Smooth muscle cell of the brain vasculature (primary cell): ENCODE measurements at regions not wholly inside any gene's neighbourhood (a gene's known extent, or its start where the extent isn't known, plus 50 kb on each side); places are given as distances from the start of the nearest gene placed in this dataset.
"Not testable (repeated sequence)": the region's sequence is repeated elsewhere in the genome, so short reads cannot be mapped to it uniquely, and the experiment has no call there.

ENCODE experiments used
- DNase-seq: peaks from one replicate; pipeline ENCODE4 v3.0.0-alpha.2; 2012; ENCODE audit warnings: low read depth, low spot score

GRCh38 chr6:92644104-92644791, 775.1 kb downstream of the EPHA7 start:
- DNase-seq, result not testable (repeated sequence)

DNA sequence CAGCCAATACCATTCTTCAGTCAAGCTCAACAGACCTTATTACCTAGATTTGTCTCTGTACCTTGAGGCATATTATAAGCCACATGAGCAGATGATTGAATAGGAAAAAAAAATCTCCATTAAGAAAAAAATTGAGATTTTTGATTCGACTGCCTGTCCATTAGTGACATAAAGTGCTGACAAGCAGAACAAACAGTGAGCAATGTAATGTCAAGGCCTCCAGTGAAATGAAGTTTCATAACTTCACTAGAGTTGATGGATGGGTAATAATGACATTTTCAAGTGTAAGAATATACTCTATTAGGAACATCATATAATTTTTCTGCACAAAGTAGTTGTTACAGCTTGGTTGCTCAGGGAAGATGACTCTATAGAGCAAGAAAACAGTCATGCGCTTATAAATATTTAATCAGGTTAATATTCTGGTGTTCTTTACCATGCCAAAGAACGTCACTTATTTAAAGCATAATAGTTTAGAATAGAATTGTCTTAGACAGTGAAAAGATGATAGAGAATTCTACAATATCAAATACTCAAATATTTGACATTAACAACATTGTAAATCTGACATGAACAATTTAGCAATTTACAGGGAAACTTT, 783.7 kb downstream of the EPHA7 start:
- DNase-seq, result no peak

DNA sequence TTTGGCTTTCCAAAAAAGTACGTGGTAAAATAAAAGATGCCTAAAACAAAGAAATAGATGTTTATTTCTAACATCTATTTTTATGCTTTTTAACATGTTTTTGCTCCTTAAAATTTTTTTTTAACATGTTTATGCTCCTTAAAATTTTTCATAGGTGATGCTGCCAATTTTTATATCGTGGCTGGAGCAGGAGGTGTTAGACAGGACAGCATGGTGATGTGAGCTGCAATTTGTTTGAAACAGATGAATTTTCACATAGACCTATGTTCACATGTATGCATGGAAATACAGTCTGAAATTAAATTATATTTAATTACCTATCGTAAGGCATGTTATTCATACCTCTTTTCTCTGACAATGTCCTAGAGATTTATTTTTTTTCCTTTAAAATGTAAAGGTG, 784.8 kb downstream of the EPHA7 start:
- DNase-seq, result no peak

DNA sequence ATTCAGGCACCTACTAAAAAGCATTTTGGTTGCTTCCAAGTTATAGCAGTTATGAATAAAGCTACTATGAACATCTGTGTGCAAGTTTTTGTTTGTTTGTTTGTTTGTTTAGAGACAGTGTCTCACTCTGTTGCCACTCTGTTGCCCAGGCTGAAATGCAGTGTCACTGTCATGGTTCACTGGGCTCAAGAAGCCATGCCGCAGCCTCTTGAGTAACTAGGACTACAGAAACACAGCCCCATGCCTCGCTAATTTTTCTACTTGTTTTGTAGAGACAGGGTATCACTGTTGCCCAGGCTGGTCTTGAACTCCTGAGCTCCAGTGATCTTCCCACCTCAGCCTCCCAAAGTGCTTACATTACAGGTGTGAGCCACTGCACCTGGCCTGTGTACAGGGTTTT, 795.9 kb downstream of the EPHA7 start:
- DNase-seq, result no peak

DNA sequence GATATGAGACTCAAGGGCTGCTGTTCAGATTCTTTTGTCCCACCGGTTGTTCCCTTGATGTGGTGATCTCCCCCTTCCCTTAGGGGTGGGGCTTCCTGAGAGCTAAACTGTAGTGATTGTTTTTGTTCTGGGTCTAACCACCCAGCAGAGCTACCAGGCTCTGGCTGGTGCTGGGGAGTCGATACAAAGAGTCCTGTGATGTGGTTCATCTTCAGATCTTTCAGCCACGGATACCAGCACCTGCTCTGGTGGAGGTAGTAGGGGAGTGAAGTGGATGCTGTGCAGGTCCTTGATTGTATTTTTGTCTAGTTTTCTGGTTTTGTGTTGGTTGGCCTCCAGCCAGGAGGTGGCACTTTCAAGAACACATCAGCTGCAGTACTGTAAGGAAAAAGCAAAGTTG, 801.6 kb downstream of the EPHA7 start:
- DNase-seq, result no peak

DNA sequence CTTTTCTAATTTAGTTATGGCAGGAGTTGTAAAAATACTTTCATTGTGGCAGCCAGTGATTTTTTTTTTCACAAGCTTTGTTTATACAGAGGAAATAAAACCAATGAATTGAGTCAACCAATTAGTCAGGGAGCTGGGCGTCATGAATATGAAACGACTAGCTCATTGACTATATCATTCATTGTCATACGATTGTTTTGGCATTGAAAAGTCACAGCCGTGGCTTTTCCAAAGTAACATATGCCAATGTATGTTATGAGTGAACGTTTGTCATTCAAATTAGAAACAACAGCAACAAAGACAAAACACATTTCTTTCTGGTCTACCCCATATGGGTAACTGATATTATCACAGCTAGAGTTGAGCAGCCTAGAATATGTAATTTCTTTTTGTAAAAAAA, 810.6 kb downstream of the EPHA7 start:
- DNase-seq, result no peak

- no peak for DNase-seq
Observed at GRCh38 chr6:92593201-92593600, 826.2 kb downstream of the EPHA7 start.

DNA sequence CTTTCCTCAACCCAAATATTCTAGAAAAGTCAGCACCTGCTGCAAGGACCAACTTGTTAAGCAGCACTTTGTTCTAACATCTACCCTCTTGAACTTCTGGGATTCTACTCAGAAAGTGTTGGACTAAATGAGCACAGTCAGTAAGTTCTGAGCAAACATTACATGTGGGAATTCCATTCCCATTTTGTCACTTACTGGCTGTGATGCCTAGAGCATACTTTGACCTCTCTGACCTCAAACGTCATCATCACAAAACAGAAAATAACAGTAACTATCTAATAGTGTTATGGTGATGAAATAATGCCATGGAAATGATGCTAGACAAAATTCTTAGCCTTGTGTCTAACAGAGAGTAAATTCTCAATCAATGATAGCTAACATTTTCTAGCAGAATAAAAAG, 829.4 kb downstream of the EPHA7 start:
- no peak for DNase-seq

DNA sequence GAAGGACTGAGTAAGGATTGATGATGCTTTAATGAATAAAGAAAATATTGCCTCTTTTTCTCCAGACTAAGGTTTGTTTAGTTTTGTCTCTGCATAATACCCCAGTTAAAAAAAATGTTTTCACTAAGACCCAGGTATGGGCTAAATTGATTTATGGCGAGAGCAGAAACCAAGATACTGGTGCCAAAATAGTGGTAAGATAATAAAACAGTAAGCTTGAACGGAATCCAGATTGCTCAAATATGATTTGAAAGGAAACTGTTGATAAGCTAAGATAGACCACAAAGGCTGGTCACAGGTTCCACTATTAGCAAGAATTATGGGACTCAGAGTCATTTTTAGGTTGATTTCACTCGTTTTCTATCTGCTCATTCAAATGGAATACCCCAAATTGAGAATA, 831.2 kb downstream of the EPHA7 start:
- no peak for DNase-seq

DNA sequence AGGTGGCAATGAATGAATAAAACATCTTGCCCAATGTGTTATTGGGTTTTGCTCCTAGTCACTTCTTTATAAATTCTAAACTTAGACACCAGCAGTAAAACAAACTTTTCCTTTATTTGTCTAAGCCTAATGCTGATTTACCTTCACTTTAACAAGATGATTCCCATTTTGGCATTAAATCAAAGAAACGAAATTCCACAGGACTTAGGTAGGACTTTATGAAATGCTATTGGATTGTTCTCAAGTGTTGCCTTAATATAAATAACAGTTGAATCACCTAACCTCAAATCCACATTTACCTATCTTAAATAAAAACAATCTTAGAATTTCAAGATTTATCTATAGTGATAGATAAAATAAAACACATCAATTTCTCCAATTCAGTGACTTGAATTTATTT, 831.8 kb downstream of the EPHA7 start:
- no peak for DNase-seq

DNA sequence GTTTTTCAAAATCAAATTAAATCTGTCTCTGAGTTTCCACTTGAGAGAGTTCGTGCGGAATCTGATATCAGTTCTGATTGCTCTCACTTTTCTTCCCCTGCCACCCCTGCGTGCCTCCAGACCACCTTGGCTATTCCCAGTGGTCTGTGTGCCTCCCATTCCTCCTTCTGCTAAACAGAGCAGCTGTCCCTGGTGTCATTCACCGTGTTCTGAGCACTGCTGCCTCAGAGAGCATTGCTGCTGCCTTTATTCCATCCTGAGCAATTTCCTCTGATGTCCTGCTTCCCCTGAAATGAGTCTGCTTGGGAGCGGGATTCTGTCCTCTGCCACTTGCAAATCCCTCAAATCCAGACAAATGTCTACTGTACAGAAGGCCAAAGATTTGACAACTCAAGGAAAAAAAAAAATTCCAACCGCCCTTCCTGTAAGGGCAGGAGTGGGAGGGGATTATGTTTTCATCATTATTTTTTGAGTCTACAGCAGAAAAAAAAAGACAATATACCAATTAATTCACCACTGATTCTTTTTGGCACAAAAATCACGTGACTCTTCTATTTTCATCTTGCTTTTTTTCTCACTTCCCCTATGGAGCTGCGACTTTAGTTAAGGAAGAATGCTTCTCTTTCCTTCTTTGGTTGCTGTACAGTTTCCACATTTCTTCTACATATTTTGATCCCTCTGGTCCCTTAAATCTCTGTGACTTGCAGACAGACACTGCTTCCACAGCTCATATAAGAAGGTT, 833.0 kb downstream of the EPHA7 start:
- no peak for DNase-seq

- no peak for DNase-seq
Observed at GRCh38 chr6:92582211-92582610, 837.1 kb downstream of the EPHA7 start.

GRCh38 chr6:92577077-92577719, 842.2 kb downstream of the EPHA7 start:
- peak; percentile 3 for DNase-seq

DNA sequence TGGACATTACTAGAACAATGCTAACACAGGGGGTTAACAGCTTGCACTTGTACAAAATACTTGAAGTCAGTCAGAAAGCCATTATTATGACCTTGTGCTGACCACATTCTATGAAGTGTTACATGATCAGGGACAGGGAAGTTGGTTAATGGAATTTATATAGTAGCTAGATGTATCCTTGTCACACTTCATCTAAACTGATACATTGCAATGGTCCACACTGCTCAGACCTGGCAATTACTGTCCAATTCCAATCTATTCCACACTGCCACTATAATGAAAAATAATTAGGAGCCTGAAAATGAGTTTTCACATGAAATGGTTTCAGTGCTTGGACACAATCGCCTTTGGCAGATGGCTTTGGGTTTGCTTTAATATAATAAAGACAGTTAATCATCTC, 850.8 kb downstream of the EPHA7 start:
- no peak for DNase-seq

DNA sequence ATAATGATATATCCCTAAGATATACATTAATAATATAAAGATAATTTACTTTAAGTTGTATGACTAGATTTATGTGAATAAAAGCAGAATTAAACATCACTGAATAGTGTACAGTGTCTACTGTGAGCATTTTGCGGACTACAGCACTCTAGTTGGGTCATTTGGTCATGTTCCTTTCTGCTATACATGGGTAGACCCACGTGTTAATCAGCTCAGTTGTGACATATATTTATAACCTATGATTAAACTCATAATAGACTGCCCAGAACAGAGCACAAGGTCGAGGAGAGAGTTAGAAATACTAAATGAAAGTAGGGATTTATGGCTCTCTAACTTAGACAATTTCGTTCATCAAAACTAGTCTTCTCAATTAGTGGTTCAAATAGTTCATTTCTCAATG, 852.7 kb downstream of the EPHA7 start:
- DNase-seq, result no peak

- no peak for DNase-seq
Observed at GRCh38 chr6:92564376-92564775, 855.0 kb downstream of the EPHA7 start.

GRCh38 chr6:92559611-92560010, 859.7 kb downstream of the EPHA7 start:
- DNase-seq, result no peak

DNA sequence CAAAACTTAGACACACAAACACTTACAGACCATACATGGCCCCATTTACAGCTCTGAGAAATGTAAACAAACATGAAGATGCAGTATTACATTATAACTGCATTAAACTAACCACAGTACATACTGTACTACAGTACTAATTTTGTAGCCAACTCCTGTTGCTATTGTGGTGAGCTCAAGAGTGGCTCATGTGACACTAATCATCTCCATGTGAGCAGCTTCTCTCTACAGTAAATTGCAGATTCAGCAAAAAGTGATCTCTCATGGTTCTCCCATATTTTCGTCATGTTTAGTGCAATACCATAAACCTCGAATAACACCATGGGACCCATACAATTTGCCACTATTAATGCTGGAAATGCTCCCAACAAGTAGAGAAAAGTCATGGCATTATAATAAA, 860.4 kb downstream of the EPHA7 start:
- DNase-seq, result no peak

DNA sequence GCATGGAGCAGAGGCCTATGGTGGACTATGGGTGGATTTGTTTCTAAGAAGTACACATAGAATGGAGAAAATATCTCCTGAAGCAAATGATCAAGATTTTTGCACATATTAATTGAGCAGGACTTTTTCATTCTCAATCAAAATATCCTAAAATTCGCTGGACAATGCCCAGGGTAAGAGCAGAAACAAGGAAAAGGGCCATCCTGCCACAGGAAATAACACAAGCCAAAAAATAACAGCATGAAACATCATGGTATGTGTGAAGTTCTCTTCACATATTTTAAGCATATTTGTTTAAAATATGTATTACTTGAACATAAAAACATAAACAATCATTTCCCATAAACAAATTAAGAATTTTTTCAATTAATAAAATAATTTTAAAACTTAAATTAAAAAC, 868.9 kb downstream of the EPHA7 start:
- DNase-seq, result no peak

DNA sequence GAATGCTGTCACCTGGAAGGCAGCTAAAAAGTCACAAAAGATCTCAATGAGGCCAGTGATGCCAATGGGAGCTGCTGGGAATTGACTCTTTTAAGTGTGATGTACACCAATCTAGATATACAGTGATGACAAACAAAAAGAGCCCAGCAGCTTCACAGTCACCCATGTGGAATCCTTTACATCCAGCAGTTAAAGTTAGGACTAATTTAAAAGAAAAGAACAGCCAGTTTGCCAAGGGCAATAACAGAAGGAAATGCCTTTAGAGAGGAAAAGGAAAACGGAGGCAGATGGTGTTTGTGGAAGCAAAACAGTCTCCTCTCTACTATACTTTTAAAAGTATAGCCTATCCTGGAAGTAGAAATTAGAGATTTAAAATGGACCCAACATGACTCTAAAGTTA, 873.5 kb downstream of the EPHA7 start:
- no peak for DNase-seq

DNA sequence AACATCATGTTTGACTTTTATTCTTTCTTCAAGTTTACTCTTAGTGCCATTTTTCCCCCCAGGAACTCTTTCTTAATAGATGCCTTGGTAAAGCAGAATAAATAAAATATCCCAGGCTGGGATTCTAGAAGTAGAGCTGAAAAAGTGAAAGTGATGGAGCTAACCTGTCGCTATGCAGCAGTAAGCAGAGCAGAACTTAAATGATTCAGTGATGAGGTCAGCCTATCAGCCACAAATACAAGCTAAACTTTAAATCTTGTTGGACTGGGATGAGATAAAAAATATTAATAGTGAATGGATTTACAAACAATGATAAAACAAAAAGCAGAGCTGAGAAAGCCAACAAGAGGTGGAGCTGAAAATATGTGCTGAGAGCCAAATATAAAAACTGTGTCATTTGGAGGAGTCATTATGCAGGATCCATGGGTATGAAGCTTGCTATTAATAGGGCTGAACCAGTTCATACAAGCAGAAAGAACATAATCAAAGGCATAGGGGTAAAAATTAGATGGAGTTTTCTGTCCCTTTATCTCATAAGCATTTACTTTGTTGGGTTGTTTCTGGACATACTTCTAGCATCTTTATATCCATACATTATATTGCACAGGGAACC, 877.8 kb downstream of the EPHA7 start:
- no peak for DNase-seq

- DNase-seq, result no peak
Observed at GRCh38 chr6:92538926-92539325, 880.4 kb downstream of the EPHA7 start.
